D721Med (cell line): ENCODE measurements at regions not wholly inside any gene's neighbourhood (a gene's known extent, or its start where the extent isn't known, plus 50 kb on each side); places are given as distances from the start of the nearest gene placed in this dataset.

Experiments
- DNase-seq: peaks from one replicate; pipeline ENCODE4 v3.0.0; 2011; ENCODE audit warnings: low spot score; ENCODE audit not compliant: insufficient read length
- FAIRE-seq: peaks from 2 replicates; lab custom pipeline; 2011; peaks lifted over from hg19 to GRCh38; lab: Jason Lieb, UNC
- TF ChIP-seq, protein P1 (sequence below): IDR thresholded peaks from 2 replicates; pipeline ENCODE4 v1.5.1; 2012; ENCODE audit warnings: mild to moderate bottlenecking, control low read depth; ENCODE audit not compliant: insufficient read depth; ENCODE audit errors: missing control alignments

DNA sequence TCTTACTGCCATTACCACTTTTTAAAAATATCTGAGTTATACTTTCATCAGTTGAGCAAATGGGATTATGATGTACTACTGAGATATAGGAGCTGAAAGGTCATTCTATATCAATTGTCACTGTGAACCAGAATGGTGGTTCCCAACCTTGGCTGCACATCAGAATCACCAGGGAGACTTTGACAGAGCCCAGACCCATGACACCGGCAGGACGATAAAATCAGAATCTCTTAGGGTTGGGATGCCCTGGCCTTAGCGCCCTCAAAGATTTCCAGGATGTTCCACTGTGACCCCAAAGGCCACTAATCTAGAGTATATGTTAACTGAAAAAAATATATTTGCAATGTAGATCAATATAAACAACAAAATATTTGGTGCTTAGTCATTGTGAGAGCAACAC, 355.1 kb downstream of the LIG4 start:
- TF ChIP-seq, protein P1, sequence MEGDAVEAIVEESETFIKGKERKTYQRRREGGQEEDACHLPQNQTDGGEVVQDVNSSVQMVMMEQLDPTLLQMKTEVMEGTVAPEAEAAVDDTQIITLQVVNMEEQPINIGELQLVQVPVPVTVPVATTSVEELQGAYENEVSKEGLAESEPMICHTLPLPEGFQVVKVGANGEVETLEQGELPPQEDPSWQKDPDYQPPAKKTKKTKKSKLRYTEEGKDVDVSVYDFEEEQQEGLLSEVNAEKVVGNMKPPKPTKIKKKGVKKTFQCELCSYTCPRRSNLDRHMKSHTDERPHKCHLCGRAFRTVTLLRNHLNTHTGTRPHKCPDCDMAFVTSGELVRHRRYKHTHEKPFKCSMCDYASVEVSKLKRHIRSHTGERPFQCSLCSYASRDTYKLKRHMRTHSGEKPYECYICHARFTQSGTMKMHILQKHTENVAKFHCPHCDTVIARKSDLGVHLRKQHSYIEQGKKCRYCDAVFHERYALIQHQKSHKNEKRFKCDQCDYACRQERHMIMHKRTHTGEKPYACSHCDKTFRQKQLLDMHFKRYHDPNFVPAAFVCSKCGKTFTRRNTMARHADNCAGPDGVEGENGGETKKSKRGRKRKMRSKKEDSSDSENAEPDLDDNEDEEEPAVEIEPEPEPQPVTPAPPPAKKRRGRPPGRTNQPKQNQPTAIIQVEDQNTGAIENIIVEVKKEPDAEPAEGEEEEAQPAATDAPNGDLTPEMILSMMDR = no peak
- FAIRE-seq (no peak), DNase-seq (no peak)

DNA sequence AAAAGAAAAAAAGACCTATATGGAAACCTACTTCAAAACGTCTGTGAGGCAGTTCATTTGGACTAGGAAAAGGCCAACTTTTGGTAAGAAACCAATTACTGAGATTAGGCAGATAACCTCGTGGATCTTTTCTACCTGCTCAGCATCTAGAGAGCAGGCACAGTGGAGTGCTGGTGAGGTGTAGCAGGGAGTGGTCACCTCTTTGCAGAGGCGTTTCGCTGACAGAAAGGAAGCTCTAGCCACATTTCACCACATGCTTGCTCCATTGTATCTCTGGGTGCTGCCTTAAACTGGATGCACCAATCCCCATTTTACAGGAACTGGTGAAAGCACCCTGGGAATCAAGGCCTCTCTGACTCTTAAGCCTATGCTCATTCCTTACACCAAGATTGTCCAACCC, 360.5 kb downstream of the LIG4 start:
- FAIRE-seq (no peak), DNase-seq (no peak)
- TF ChIP-seq, protein P1 = no peak

DNA sequence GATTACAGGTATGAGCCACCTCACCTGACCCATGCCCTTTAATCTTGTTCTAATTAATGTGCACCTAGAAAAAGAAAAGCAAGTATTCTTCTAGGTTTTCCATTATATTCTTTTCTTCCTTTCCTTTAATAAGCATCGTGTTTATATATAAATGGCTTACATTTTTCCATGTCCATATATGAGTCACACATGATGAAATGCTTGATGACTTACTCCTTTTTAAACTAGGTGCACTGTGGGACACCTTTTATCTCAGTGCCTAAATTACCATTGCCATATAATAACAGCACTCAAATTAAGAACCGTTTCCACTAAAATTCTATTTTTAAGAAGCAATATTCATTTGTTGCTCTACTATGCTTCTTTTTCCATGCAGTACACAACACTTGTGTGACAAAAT, 363.3 kb downstream of the LIG4 start:
- DNase-seq (no peak), FAIRE-seq (no peak)
- TF ChIP-seq, protein P1 = no peak

DNA sequence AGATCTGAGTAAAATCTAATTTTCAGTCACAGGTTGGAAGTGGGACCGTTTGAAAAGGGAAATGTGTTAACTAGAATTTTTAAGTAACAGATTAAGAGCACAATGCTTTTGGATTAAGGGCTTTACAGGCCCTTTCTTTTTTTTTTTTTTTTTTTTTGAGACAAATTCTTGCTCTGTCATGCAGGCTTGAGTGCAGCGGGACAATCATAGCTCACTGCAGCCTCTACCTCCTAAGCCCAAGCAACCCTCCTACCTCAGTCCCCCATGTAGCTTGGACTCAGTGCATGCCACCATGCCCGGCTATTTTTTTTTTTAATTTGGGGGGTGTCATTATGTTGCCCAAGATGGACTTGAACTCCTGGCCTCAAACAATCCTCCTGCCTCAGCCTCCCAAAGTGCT, 363.7 kb downstream of the LIG4 start:
- no peak for FAIRE-seq
- TF ChIP-seq, protein P1 = no peak

DNA sequence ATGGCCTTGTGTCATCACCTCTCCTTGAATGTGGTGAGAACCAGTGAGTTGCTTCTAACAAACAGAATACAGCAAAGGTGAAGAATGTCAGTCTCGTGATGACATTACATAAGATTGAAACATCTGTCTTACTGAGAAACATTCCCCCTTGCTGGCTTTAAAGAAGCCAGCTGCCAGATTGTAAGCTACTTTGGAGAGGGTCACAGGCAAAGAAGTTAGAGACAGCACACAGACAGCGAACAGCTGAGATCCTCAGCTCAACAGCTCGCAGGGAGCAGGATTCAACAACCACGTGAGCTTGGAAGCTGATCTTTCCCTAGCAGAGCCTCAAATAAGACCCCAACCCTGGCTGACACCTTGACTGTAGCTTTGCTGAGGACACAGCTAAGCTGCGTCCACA, 367.9 kb downstream of the LIG4 start:
- DNase-seq (no peak), FAIRE-seq (peak; percentile 80)
- TF ChIP-seq, protein P1 = no peak

More for the DNA sequence above, 363.7 kb downstream of the LIG4 start:
- no peak for DNase-seq

DNA sequence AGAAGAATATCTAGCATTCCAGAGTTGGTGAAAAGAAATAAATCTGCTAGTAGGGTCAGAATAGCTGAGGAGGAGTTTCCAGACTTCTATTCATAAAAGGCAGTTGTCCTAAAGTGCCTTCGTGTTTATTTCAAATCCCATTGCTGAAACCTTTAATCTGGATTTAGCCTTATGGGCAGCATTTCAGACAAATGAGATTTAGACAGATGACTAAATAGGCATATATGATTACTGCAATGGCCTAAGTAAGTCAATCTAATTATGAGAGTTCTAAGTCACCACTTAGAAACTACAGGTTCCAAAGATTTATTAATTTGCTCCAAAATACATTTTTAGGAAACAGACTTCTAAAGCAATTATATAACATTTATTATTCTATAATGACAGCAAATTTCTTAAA, 368.7 kb downstream of the LIG4 start:
- TF ChIP-seq, protein P1 = no peak
- FAIRE-seq = peak; percentile 95
- DNase-seq = no peak

DNA sequence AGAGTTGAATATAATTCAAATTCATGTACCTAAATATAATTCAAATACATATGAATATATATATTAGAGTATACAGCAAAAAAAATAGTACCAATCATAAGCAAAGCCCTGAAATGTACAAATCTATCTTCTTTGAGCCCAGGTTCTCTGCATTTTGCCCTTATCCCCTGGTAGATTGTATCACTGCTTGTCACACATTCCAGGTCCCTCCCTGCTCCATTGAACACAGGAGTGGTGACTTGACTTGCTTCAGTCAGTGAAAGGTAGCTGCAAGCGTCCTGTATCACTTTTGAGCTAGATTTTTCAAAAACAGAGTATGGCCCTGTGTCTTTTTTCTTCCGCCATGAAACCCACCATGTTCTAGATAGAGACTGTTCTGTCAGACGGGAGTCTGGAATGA, 369.4 kb downstream of the LIG4 start:
- DNase-seq = no peak
- TF ChIP-seq, protein P1 = no peak
- no peak for FAIRE-seq
